ENCODE measurements at regions not wholly inside any gene's neighbourhood (a gene's known extent, or its start where the extent isn't known, plus 50 kb on each side); places are given as distances from the start of the nearest gene placed in this dataset.

DNA sequence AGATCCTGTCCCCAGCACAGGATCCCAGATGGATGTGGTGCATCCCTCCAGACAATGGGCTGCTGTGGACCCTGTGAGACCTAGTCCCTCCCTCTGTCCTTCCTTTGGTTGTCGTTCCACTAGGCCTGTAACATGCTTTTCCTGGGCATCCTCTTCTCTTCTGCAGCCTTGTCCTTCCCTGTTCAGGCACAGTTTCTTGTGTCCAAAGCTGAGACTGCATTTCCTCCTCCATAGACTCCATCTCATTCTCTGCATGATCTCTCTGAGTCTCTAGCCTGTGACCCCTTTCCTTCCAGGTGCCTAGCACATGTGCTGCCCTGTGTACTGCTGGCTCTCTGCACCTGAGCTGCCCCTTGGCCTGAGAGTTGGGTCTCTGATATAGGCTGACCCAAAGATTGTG, 293.5 kb upstream of the IGFBP3 start:
- intact Hi-C loops (cut with DNase I) = no loop called here
- DNase-seq = no peak

DNA sequence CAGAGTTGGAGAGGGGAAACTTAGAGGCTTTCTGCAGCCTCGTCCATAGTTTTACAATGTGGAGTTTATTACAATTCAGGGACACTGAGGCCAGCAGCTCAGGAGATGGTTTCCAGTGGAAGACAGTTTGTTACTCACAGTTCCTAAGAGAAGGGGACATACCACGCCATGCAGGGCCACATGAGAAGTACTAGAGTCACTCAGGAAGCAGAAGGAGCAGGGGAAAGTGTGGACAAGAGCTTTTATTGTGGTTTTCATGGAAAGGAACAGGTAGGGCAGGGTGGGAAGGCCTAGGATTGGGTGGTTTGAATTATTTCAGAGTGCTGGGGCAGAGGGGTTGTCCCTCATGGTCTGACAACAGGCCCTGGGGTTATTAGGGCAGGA, 292.1 kb upstream of the IGFBP3 start:
- DNase-seq = no peak
- intact Hi-C loops (cut with DNase I) = no loop called here

DNA sequence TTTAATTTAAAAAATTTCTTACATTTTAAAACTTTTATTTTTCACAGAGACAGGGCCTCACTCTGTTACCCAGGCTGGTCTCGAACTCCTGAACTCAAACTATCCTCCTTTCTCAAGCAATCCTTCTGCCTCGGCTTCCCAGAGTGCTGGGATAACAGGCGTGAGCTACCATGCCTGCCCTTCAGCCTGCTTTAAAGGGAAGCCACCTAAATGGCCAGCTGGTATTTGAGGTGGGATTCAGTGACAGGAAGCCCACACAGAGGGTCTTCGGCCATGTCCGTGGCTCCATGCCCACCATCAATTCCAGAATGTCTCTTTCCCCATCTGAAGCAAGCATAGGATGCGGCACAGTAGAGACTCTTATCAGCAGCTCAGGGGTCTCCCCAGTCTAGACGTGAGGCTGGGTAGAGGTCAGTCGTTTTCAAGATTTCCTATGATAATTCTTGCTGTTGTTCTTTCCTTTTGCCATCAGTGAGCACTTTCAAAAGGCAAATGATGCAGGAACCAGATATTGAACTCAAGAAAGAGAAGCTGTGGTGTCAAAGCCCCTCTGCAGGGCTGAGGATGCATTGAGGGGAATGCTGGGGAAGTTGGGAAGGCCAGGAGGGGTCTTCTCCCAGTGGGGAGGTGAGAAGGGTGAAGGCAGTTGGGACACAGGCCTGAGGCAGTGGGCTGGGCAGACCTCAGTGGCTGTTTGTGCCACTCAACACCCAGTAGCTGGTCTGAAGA, 291.5 kb upstream of the IGFBP3 start:
- intact Hi-C loops (cut with DNase I) = no loop called here
- no peak for DNase-seq

DNA sequence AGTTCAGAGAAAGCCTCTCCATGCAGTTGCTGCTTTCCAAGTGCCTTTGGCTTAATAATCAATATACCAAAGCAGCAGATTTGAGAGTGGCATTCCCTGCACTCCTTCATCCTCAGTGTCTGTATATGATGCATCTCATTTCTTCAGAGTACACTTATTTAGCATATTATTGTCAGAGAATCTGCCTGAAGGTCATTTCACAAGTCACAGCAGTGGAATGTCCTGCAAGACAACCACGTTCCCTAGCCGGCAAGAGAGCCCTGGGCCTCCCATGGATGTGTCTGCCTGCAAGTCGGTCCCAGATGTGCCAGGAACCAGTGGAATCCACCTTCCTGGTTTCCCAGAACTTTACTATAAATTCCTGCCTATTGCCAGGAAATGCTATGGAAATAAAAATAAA, 289.4 kb upstream of the IGFBP3 start:
- intact Hi-C loops (cut with DNase I) = no loop called here
- DNase-seq = no peak

DNA sequence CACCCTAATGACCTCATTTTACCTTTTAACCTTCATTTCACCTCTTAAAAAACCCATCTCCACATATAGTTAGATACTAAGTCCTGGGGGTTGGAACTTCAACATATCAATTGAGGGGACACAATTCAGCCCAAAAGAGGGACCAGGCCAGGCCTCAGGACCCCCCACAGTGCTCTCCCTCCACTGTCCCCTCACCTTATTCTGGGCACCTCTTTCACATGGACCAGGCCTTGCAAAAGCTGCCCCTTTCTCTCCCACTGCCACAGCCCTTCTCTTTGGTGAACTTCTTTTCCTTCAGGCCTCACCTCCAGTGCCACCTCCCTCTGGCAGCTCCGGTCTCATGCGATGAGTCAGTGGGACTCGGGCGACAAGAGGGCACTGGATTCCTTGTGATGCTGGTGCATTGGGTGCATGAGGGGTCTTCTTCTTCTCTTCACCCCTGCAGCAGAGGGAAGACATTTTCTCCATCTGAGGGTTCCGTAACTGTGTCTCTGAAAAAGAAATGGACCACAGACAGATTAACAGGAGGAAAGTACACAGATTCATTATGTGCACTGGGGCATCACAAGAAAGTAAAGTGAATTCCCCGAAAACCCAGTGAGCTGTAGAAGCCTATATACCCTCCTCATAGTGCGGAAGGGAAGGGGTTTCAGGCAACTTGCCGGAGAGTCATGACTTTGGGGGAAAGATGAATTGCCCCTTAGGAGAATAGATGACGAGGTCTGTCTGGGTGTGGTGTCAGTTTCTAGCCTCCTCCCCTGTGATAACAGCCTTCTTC, 288.7 kb upstream of the IGFBP3 start:
- no peak for DNase-seq
- intact Hi-C loops (cut with DNase I) = no loop called here

DNA sequence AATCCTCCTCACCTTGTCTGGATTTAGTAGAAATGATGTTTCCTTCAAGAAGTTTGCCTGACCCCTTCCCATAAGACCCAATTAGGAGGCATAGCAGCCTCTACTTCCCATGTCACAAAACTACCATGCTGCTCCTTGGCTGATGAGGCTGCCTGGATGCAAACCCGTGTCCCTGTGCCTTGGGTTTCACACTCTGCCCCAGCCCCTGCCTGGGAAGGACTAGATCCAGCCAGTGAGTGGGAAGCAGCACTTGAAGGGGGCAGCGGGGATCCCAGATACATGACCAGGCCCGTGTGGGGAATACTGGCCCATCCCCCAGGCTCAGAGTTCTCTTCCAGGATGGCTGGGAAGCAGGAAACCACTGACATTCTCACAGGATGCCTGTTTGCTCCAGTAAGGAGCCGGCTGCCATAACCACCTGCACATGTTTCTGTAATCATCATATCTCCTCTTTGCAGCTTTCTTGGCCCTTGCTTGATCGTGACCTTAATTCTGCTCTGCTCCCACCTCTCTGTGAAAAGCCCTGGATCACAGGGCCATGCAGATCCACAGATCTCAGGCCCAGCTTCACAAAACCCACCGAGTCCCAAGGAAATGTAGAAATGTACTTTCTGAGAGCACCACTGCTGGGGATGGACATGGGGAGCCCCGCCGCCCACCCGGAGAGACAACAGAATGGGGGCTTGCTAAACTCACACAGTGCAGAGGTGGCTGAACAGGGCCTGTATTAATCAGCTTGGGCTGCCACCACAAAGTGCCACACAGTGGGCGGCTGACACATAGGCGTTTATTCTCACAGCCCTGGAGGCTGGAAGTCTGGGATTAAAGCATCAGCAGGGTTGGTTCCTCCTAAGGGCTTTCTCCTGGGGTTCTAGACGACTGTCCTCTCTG, 287.8 kb upstream of the IGFBP3 start:
- intact Hi-C loops (cut with DNase I) = no loop called here
- no peak for DNase-seq

DNA sequence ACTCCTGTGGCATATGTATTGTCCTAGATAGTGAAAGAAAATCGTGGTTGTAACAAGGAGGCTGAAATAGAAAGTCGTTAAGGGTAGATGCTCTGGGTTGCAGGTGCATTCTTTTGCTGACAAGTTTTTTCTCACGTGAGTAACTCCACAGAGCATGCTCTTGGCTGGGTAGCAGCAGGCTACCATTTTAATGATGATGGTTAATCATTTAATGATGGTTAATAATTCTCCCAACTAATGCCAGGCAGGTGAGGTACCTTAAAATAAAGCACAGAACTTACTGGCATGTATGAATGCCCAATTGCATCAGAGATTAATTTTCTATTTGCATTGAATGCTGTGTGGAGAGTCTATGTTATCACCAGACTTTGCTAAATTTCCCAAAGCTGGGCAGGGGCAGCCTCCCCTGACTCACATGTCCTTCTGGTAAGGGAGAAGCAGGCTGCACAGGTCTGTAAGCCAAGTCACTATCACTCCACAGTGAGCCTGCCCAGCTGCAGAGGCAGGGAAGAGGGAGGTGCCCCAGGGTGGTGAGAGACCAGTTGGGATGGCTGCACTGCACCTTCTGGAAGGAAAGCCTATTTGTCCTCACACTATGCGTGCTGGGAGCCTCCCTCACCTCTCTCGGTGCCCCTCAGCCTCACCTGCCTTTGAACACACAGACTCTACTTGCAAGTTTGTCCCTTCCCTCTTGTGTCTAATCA, 287.0 kb upstream of the IGFBP3 start:
- DNase-seq = no peak
- intact Hi-C loops (cut with DNase I) = no loop called here

DNA sequence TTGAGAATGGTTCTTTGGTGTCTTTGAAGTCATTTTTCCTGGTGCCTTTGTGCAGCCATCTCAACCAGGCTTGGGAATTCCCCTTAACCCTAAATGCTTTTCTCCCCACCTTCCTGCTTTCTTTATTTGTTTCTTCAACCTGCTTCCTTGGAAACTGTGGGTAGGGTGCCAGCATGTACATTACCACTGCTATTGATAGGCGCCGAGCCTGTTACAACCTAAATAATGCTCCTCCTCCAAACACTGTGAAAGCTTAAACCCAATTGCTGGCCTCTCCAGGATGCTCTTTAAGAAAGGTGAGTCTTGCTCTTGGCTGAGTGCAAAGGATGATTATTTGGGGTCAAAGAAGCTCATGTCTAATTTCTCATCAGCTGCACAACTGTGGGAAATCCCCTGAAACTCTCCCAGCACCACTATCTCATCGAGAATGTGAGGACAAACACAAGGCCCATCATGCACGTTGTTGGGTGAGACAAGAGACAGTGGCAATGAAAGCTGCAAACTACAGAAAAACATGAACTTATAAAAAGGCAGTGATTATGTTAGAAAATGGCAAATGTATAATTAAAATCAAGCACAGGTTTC, 285.5 kb upstream of the IGFBP3 start:
- intact Hi-C loops (cut with DNase I) = no loop called here
- no peak for DNase-seq

DNA sequence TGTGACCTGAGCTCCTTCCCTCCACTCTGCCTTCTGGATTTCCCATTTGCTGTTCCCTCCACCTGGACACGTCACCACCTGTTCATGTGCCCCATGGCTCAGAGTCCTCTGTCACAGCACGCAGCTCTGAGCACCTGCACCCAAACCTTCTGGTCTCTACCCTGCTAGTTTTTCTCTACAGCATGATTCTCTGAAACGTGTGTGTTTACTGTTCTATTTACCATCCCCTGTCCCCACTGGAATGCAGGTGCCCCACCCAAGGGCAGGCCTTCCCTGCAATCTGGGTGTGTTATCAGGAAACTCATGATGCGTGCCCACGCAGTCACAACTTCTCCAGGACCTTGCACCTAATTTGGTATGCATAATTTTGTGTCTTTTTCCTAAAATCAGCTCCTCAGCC, 284.4 kb upstream of the IGFBP3 start:
- intact Hi-C loops (cut with DNase I) = no loop called here
- no peak for DNase-seq

DNA sequence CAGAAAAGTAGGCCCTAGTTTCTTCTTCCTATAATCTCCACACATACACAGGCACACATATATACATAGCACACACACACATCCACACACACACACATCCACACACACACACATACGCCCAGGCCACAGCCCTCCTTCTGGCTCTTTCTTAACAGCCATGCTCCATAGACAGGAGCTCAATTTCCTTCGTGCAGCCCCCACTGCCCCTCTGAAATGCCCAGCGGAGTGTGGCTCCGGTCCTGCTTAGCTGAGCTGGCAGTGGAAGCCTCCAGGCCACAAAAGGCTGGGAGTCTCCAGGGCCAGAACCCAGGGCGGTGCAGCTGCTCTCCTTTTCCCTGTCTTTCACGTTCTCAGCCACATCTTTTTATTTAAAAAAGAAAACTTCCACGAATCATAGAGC, 282.9 kb upstream of the IGFBP3 start:
- intact Hi-C loops (cut with DNase I) = no loop called here
- no peak for DNase-seq

DNA sequence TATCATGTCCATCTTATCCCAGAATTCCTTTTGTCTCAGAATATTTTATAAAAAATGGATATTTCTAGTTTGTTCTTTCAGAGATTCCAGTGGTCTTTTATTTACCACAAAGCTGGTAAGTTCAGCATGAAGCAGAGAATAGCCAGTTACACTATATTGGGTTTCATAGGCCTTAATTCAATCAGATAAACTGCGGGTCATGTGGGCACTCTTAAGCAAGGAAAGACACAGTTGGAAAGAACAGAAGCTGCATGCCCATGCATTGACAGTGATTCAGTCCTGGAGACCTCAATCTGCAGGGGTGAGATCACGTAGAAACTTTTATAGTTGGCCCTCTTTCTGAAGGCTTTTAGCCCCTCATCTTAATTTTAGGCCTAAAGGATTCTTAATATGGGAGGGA, 281.3 kb upstream of the IGFBP3 start:
- no peak for DNase-seq
- intact Hi-C loops (cut with DNase I) = no loop called here

DNA sequence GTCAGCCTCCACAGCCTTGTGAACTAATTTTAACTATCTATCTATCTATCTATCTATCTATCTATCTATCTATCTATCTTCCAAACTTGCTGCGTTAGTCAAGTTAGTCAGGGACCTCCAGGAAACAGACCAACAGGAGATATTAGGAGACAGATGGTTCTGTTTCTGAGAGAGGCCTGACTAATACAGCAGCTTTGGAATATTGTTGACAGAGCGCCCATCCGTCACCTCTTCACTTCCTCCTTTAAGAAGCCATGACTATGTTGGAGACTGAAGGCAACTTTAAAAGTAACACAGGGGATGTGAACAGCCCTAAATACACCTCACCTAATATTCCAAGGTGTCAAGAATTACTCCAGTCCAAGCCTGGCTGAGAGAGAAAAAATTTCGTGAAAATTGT, 280.9 kb upstream of the IGFBP3 start:
- no peak for DNase-seq
- intact Hi-C loops (cut with DNase I) = no loop called here

DNA sequence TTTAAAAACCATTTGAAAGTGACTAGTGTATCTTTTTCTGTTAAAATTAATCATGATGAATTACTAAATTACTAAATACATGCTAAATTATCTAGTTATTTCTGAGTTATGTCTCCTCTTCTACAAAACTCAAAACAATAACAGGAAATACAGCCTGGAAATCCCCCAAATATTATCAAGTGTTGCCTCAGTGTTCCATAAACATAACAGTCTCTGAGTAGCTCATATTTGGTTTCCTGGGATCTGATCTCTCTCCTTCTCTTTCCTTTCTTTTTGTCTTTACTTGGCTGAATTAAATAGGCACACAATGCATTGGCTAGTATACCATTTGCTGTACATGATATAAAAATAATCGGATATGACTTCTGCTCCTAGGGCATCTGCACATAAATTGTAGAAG, 277.6 kb upstream of the IGFBP3 start:
- intact Hi-C loops (cut with DNase I) = no loop called here
- DNase-seq = no peak

DNA sequence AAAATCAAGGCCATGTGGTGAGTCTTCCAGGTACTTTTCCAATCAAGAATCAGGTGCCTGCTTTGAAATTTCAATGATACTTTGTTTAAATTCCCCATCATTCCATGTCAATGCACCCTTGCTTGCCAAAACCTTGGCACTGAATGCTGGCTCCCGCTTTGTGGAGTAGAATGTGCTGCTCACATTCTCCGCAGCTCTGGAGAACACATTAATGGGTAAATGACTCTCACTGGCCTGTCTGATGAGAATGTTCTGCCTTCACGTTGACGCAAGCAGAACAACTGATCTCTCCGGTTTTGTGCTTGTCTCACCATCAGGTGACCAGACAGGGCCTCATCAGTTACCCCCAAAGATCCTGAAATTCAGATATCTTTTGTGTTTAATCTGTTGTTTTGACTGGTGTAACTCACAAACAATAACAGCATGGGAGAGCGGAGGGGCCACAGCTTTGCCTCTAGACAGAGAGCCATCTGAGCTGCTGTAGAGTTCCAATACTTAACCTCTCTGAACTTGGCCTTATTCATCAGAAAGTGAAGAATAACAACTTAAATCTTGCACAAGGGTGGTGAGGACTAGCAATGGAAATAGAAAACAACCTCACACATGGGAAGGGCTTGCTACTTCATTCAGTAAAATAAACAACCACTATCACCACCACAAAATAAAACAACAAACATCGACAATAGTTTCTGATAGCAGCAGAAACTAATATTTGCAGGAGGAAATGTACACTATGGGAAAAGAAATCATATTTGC, 276.9 kb upstream of the IGFBP3 start:
- intact Hi-C loops (cut with DNase I) = no loop called here
- no peak for DNase-seq

DNA sequence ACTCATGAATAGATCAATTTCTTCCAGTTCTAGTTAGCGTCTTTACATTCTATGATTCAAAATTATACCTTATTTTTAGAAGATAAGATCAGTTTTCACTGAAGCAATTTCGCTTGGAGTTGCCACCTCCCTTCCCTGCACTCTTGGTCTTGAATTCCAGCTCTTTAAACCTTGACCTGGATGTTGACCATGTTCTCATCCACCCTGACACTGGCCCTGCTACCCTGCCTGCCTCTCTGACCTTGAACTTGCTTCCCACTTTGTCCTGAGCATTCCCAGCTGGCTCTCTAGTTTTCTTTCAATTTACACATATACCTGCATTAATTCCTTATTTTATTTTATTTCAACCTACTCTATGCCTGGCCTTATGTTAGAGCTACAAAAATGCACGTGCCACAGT, 274.9 kb upstream of the IGFBP3 start:
- no peak for DNase-seq
- intact Hi-C loops (cut with DNase I) = no loop called here

DNA sequence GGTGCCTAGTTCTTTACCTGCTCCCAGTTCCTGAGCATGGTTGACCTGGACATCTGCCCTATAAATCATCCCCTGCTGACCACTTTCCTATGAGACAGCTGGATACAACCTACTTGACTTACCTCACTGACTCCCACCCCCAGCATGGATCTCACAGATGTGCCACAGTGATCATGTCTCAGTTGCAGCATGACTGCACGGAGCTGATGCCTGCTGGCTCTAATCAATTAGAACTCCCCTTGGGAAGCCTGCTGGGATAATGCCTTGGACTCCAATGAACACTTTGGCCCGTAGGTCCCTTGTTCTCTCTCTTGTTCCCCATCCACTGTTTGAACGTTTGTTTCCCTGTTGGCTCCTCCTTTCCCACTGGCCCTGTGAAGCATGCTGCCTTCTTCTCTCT, 271.2 kb upstream of the IGFBP3 start:
- no peak for DNase-seq
- intact Hi-C loops (cut with DNase I) = no loop called here

DNA sequence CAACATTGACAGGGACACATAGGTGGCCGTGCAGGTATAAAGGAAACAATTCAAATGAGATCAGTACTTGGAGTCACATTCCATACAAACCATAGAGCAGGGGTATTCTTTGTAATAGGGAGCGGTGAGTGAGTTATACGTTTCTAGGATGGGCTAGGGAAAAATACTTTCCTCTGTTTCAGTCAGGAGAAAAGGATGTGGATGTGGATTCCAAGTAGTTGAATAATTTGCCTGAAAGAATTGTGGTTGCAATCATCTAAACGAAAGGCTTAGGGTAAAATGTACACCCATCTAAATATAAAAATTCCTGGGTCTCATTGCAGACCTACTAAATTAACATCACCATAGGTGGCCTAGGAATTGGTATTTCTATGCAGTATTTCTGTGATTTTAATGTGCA, 270.7 kb upstream of the IGFBP3 start:
- intact Hi-C loops (cut with DNase I) = no loop called here
- DNase-seq = no peak

DNA sequence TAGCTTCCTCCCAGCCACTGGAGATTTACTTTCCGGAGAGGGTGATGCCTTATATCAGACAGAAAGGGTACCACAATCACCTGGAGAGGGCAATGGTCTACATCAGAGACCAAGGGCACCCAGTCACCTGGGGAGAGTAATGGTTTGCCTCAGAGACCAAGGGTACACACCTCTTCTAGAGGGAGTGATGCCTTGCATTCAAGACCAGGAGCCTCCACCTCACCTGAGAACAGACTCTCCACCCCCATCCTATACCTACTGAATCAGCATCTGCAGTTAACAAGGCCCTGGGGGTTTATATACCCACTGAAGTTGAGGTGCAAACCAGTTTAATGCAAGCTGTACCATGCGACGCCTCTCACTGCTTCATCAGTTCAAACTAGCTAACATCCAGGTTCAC, 270.2 kb upstream of the IGFBP3 start:
- intact Hi-C loops (cut with DNase I) = no loop called here
- DNase-seq = no peak

All from head of caudate nucleus (tissue), 42 donors.